Epithelial cell of prostate (primary cell): ENCODE measurements at regions not wholly inside any gene's neighbourhood (a gene's known extent, or its start where the extent isn't known, plus 50 kb on each side); places are given as distances from the start of the nearest gene placed in this dataset.
"Not testable (repeated sequence)": the region's sequence is repeated elsewhere in the genome, so short reads cannot be mapped to it uniquely, and the experiment has no call there.

Experiments used
- DNase-seq: peaks from one replicate; pipeline ENCODE4 v3.0.0-alpha.2; 2011; ENCODE audit warnings: low read depth, low spot score
- H3K27ac ChIP-seq: fragments of 450-650 bp; 2 replicates; pipeline ENCODE4 v1.5.1; 2017; ENCODE audit warnings: mild to moderate bottlenecking

DNA sequence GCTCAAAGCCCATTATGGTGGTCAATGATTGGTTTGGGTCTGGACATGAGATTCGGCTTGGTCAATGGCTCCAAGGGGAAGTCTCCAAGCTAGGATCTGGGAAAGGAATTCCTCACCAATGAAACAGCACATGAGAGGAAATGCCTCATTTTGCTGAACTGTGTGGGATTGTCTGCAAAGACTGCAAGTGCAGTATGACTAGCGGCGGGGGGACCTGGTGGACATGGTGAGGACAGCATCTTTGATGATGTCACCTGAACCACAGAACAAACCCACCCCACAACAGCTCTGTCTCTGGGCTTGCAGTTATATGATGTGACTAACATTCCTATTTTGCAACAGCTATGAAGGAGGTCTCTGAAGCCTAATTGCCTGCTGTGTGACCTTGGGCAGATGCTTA, 50.6 kb upstream of the NKD1 start:
- DNase-seq: no peak
- no peak overlapping the region for H3K27ac ChIP-seq

DNA sequence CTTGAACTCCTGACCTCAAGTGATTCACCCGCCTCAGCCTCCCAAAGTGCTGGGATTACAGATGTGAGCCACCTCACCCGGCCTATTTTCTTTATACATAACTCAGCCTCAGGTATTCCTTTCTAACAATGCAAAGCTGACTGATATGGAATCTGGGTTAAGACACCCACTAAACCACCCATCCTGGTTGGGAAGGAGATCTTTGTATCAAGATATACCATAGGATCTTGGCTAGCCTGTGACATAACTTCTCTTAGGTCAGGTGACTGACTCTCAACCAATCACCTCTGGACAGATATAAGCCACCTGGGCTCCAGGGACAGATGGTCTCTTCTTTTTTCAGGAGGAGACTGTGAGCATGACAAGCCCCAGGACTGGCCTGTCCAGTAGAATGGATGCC, 51.2 kb upstream of the NKD1 start:
- no peak overlapping the region for H3K27ac ChIP-seq
- no peak for DNase-seq

DNA sequence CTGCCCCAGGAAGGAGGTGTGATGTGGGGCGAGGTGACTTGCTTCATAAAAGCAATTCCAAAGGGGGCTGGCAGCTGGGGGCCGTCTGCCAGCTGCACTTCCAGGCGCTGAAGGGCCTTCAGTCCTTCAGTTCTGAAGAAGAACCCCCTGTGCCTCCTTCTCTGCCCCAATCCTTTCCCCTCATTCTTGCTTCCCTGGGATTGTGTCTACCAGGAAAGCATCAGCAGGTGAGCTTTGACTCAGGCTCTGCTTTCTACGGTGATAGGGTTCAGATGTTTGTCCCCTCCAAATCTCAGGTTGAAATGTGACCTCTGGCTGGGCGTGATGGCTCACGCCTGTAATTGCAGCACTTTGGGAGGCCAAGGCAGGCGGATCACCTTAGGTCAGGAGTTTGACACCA, 52.5 kb upstream of the NKD1 start:
- no peak overlapping the region for H3K27ac ChIP-seq
- no peak for DNase-seq

DNA sequence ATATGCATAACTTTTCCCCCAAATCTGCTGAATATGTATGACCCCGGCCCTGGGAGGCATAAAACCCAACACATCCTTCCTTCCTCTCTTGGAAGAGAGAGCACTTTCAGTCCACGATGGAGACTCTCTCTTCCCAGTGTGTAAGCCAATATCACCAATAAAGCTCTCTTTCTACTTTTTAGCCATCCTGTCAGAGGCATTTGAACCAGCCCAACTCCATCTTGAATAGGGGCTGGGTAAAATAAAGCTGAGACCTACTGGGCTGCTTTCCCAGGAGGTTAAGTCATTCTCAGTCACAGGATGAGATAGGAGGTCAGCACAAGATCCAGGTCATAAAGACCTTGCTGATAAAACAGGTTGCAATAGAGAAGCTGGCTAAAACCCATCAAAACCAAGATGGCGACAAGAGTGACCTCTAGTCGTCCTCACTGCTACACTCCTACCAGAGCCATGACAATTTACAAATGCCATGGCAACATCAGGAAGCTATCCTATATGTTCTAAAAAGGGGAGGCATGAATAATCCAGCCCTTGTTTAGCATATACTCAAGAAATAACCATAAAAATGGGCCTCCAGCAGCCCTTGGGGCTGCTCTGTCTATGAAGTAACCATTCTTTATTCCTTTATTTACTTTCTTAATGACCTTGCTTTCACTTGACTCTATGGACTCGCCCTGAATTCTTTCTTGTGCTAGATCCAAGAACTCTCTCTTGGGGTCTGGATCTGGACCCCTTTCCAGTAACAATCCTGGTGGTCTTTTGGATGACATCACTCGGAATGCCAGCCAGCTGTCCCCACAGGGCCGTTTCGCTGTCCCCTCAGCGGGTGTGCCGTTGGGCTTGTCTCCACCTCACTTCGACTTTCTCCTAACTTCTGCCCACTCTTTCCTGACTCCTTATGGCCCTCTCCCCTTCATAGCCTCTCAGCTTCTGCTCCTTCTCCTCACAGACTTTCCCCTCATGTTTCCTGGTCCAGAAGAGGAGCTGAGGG, 53.4 kb upstream of the NKD1 start:
- DNase-seq: no peak
- H3K27ac ChIP-seq: no peak overlapping the region

DNA sequence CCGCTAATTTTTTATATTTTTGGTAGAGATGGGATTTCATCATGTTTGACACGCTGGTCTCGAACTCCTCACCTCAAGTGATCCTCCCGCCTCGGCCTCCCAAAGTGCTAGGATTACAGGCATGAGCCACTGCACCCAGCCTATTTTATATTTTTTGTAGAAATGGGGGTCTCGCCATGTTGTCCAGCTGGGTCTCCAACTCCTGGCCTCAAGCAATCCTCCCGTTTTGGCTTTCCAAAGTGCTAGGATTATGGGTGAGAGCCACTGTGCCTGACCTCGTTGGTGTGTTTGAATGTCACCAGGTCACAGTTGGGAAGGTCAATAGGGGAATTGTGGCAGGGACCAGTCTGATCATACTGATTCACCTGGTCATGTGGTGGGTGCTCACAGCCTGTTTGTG, 56.7 kb upstream of the NKD1 start:
- DNase-seq: no peak
- H3K27ac ChIP-seq: no peak overlapping the region

DNA sequence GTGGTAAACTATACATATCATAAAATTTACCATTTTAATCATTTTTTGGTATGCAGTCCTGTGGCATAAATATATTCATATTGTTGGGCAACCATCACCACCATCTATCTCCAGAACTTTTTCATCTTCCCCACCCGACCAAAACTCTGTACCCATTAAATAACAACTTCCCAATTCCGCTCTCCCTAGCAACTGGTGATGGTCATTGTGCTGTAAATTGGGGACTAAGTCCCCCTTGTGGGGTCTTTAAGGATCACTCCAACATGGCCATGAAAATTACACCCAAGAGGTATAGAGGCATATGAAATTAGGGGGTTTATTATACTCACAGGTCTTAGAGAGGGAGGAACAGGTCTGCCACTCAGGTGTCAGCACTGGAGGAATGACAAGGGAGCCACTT, 57.4 kb upstream of the NKD1 start:
- DNase-seq: no peak
- H3K27ac ChIP-seq: no peak overlapping the region

DNA sequence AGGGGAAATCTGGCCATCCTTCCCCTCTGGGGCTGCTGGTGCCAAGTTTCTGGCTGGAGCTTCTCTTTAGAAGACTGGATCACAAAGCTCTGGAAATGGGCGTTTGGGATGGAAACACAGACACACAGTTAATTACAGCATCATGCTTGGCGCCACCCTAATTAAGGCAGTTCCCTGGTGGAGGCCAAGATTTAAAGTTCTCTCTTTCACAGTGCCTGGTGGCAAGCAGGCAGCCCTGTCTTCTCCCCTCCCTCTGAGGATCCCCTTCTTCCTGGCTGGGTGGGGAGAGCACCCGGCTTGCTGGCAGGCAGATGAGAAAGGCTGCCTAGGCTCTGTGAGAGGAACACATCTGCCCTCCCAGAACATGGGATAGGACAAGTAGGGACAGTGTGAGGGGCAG, 59.0 kb upstream of the NKD1 start:
- no peak overlapping the region for H3K27ac ChIP-seq
- no peak for DNase-seq

DNA sequence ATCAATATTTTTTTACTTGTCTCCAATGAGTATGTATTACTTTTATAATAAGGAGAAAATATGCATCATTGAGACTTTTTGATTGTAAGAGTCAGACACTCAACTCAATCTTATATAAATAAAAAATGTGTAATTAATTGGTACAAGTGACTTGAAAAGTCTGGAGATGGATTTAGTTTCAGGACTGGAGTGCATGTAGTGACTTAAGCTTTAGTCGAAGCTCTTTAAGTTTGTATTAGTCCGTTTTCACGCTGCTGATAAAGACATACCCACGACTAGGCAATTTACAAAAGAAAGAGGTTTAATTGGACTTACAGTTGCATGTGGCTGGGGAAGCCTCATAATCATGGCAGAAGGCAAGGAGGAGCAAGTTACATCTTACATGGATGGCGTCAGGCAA, 60.7 kb upstream of the NKD1 start:
- DNase-seq: no peak
- no peak overlapping the region for H3K27ac ChIP-seq

DNA sequence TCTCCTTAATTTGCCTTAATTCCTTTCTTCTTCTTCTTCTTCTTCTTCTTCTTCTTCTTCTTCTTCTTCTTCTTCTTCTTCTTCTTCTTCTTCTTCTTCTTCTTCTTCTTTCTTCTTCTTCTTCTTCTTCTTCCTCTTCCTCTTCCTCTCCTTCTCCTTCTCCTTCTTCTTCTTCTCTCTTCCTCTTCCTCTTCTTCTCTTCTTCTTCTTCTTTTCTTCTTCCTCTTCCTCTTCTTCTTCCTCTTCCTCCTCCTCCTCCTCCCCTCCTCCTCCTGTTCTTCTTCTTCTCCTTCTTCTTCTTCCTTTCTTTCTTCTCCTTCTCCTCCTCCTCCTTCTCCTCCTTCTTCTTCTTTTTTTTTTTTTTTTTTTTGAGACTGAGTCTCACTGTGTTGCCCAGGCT, 62.0 kb upstream of the NKD1 start:
- not testable (repeated sequence) for DNase-seq, H3K27ac ChIP-seq

DNA sequence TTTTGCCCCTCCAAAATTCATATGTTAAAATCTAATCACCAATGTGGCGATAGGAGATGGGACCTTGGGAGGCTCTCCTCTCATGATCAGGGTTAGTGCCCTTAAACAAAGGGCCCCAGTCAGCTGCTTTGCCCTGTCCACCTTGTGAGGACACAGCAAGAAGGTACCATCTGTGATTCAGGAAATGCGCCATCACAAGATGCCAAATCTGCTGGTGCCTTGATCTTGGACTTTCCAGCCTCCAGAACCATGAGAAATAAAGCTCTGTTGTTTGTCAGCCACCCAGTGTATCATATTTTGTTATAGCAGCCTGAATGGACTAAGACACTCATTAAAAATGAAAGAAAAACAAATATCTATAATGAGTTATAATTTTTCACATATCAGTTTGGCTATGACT, 63.0 kb upstream of the NKD1 start:
- no peak overlapping the region for H3K27ac ChIP-seq
- no peak for DNase-seq

DNA sequence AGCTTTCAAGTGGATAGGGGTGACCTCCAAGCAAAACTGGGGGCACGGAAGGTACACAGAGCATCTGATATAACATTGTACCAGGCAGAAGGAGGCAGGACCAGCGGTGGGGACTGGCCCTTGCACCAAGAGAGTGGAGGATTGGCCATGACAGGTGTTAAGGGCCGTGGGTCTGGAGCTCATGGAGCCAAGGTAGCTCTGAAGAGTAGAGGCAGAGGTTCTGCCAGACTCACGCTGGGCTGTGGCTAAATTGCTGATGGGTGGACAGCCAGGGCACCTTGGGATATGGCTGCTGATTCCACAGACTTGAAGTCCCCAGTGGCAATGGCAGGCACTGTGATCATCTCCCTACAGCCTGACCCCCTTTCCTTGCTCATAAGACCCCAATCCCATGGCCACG, 65.9 kb upstream of the NKD1 start:
- no peak for DNase-seq
- no peak overlapping the region for H3K27ac ChIP-seq

DNA sequence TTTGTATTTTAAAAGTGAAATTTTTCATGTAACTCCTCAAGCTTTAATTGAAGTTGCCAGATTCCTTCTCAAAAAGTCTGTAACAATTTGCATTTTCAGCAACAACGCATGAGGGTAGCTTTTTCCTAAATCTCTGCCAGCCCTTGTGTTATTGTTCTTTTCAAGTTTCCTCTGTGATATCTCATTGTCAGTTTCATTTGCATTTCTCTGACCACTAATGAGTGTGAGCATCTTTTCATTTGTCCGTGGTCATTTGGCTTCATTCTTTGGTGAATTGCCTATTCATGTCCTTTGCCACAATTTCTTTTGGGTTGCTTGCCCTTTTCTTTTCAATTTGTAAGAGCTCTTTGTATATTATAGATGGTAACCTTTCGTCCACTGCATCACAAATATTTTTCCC, 68.0 kb upstream of the NKD1 start:
- no peak for DNase-seq
- no peak overlapping the region for H3K27ac ChIP-seq

DNA sequence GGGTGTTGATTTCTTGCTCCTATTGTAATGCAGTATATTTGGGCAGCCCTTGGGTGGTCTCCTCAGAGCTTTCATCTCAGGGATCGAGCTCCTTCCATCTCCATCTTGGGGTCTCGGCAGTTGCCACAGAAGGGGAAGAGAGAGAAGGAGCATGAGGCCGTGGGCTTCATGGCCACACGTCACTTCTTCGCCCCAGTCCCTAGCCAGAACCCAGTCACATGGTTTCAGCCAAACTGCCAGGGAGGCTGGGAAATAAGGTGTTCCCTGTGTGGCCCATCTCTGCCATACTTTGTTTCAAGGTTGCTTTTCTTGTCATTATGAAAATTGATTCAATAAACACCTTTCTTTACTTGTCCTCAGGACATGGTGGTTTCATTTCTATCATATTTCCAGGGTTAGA, 68.4 kb upstream of the NKD1 start:
- DNase-seq: no peak
- no peak overlapping the region for H3K27ac ChIP-seq

DNA sequence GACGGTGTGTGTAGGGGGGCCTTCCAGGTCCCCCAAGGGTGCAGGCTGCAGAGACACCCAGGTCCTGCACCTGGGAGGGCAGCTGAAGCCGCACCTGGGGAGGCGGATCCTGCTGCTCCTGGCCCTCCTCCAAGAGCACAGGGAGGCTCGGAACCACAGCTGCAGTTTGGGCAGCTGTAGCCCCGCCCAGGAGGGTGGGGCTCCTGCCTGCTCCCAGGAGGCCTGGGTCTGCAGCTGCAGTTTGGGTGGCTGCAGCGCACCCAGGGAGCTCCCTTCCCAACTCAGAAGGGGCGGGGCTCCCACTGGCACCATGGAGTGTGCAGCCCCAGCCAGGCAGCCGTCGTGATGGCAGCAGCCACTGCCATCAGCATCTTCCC, 69.4 kb upstream of the NKD1 start:
- no peak for DNase-seq
- no peak overlapping the region for H3K27ac ChIP-seq

DNA sequence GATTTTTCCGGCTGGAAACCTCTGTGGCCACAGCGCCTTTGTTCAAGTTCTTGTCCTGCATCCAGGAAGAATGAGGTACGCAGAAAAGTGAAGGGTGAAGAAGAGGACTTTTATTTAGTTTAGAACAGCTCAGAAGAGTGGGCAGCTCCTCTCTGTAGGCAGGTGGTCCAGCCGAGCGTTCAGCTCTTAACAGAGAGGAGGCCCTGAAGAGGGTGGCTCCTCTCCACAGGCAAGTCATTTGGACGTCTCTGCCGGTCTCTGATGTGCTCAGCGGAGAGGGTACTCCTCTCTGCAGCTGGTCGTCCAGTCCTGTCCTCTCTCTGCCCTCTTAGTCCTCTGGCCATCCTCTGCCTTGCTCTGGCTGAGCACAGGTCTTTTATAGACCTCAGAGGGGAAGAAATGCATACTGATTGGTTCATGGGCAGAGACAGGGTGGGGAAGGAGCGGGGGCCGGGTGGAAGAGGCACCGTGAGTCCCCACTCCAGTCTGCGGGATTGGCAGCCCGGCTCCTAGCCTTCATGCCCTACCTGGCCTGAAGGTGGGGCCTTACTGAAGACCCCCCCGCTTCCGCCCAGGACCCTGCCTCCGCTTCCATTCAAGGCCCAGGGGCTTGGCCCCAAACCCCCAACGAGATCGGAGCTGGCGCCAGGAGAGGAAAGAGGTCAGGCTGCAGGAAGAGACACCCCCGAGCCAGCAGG, 70.0 kb upstream of the NKD1 start:
- DNase-seq: no peak
- H3K27ac ChIP-seq: no peak overlapping the region

DNA sequence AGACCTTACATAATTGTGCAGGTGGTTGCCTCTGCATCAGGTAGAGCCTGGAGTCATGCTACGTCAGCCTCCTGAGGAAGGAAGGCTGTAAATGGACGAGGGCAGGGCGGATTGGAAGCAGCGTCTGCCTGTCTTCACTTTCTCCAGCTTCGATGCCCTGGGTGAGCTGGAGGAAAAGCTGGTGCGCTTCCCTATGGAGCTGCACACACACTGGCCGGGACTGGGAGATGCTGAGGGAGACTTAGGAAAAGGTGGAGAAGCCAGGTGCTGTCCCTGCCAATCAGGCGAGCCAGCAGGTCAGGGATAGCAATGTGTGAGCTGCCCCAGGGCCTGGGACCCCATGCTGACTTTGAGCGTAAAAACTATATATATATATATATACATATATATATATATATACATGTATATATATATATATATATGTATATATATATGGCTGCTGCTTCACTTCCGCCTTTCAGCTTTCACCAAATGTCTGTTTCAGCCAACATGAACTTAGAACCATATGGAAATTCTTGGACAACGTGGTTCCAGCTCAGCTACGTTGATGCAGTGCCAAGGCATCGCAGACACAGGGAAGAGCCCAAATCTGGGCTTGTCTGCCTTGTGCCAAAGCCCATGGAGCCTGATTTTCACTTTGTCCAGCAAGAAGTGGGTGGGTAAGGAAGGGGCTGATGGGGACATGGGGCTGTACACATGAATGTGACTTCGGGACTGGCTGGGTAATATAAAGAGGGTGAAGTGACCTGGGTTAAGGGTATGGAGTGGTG, 71.5 kb upstream of the NKD1 start:
- no peak for DNase-seq
- H3K27ac ChIP-seq: no peak overlapping the region

DNA sequence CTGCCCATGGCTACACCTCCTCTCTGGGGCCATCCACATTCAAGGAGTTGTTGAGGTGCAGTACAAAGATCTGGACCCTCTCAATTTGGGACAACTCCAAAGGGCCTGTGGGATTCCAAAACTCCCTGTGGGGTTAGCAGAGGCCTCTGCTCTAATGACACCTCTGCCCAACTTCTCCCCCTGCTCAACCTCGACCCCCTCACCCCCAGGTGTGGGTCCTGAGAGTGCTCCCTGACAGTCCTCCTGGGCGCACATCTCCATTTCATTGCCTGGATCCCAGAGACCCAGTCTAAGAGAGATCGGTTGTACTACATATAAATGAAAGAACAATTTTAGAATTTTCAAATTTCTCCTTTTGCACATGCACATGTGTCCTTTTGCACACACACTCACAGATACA, 73.0 kb upstream of the NKD1 start:
- DNase-seq: no peak
- no peak overlapping the region for H3K27ac ChIP-seq

DNA sequence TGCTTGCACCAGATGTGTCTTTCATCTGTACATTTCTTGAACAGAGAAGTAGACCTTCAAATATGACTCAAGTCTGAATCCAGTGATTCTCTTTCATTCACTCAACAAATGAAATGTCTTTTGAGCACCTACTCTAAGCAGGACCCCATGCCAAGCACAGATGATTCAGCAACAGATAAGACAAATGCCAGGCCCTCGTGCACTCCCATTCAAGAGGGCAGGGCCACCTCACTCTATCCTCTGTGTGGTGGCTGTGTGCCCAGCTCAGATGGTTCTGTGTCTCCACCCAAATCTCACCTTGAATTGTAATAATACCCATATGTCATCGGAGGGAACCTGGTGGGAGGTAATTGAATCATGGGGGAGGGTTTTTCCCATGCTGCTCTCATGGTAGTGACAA, 74.1 kb upstream of the NKD1 start:
- no peak overlapping the region for H3K27ac ChIP-seq
- DNase-seq: no peak

DNA sequence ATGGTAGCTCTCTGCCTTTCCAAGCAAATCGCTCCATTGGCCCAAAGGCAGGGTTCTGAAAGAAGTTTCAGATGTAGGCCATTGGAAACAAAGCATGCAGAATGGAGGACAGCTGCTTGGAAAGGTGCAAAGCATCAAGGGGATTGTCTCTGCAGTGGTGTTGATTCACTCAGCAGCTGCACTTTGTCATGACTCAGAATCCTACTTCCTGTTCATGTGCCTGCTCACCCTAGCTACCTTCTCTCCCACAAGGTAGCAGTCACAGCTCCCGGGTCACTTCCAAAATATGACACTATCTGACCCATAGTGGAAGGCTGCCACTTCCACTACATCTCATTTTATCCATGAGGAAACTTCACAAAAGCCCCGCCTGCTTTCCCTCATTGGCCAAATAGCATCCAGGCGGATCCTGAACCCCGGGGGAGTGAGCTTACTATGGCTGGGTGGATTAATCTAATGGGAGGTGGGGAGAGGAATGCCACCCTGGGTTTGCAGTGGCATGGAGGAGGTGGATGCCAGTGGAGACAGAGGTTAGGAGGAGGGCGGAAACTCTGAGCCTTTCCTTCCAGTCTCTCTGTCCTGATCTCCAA, 74.7 kb upstream of the NKD1 start:
- H3K27ac ChIP-seq: no peak overlapping the region
- DNase-seq: peak; percentile 34

DNA sequence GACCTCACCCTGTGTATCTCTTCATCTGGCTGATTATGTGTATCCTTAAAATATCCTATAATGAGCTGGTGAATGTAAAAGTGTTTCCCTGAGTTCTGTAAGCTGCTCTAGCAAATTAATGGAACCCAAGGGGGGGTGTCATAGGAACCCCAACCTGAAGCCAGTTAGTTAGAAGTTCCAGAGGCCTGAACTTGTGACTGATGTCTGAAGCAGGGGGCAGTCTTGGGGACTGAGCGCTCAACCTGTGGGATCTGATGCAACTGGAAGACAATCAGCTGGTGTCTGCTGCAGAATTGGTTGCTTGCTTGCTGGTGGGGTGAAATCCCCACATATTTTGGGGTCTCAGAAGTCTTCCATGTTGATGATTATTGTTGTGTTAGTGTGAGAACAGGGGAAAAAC, 75.7 kb upstream of the NKD1 start:
- no peak overlapping the region for H3K27ac ChIP-seq
- no peak for DNase-seq

DNA sequence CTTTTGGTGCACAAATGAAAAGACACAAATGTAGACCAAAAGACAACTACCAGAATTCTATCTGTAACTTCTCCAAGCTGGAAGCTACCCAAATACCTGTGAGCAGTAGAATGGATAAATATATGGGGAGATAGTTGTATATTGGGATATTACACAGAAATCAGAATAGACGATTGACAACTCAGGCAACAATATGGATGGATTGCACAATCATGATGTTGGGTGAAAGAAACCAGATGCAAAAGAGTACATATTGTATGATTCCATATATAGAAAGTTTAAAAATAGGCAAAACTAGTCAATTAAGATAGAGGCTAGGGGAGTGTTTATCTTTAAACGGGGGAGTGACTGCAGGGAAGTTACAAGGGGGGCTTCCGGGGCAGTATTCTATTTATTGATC, 77.5 kb upstream of the NKD1 start:
- H3K27ac ChIP-seq: no peak overlapping the region
- no peak for DNase-seq
